ENCODE measurements at regions not wholly inside any gene's neighbourhood (a gene's known extent, or its start where the extent isn't known, plus 50 kb on each side); places are given as distances from the start of the nearest gene placed in this dataset.

GRCh38 chr7:9874182-9874581 is 1099.5 kb upstream of the PHF14 start:
- no peak for TF ChIP-seq CTCF (IDR thresholded peaks at IDR 0.05; ENCODE audit: control extremely low read depth, extremely low read depth, low read depth, missing control alignments)
- POLR2A ChIA-PET = no interaction called here
- no peak for DNase-seq (ENCODE audit: extremely low spot score)
- CTCF ChIA-PET = no interaction called here

- no peak for TF ChIP-seq CTCF (IDR thresholded peaks at IDR 0.05; ENCODE audit: control extremely low read depth, extremely low read depth, low read depth, missing control alignments)
- DNase-seq (ENCODE audit: extremely low spot score) = no peak
- POLR2A ChIA-PET = no interaction called here
- CTCF ChIA-PET = no interaction called here
These were observed 1097.6 kb upstream of the PHF14 start for GRCh38 chr7:9876053-9876452.

GRCh38 chr7:9889554-9889953 is 1084.1 kb upstream of the PHF14 start:
- TF ChIP-seq CTCF (IDR thresholded peaks at IDR 0.05; ENCODE audit: control extremely low read depth, extremely low read depth, low read depth, missing control alignments) = no peak
- ChIA-PET POLR2A (no interaction called here), CTCF (no interaction called here)
- DNase-seq (ENCODE audit: extremely low spot score) = no peak

- CTCF ChIA-PET = no interaction called here
- no peak for TF ChIP-seq CTCF (IDR thresholded peaks at IDR 0.05; ENCODE audit: control extremely low read depth, extremely low read depth, low read depth, missing control alignments)
- POLR2A ChIA-PET = no interaction called here
- DNase-seq (ENCODE audit: extremely low spot score) = no peak
These were observed 1083.6 kb upstream of the PHF14 start for GRCh38 chr7:9890092-9890491.

GRCh38 chr7:9891056-9891455 is 1082.6 kb upstream of the PHF14 start:
- ChIA-PET CTCF (no interaction called here), POLR2A (no interaction called here)
- DNase-seq (ENCODE audit: extremely low spot score) = no peak
- no peak for TF ChIP-seq CTCF (IDR thresholded peaks at IDR 0.05; ENCODE audit: control extremely low read depth, extremely low read depth, low read depth, missing control alignments)

- ChIA-PET POLR2A (no interaction called here), CTCF (no interaction called here)
- DNase-seq (ENCODE audit: extremely low spot score) = no peak
- TF ChIP-seq CTCF (IDR thresholded peaks at IDR 0.05; ENCODE audit: control extremely low read depth, extremely low read depth, low read depth, missing control alignments) = no peak
These were observed 1073.3 kb upstream of the PHF14 start for GRCh38 chr7:9900339-9900738.

- TF ChIP-seq CTCF (IDR thresholded peaks at IDR 0.05; ENCODE audit: control extremely low read depth, extremely low read depth, low read depth, missing control alignments) = no peak
- ChIA-PET POLR2A (no interaction called here), CTCF (no interaction called here)
- no peak for DNase-seq (ENCODE audit: extremely low spot score)
These were observed 1052.3 kb upstream of the PHF14 start for GRCh38 chr7:9921326-9921725.
